H9 (cell line): ENCODE measurements at regions not wholly inside any gene's neighbourhood (a gene's known extent, or its start where the extent isn't known, plus 50 kb on each side); places are given as distances from the start of the nearest gene placed in this dataset.

Experiments
- DNase-seq: peaks from one replicate; pipeline ENCODE4 v3.0.0-alpha.2; 2017
- H2AFZ ChIP-seq: one replicate; pipeline ENCODE4 v1.6.1; 2013; ENCODE audit warnings: mild to moderate bottlenecking, low read length, control low read depth, moderate library complexity
- H2AK5ac ChIP-seq: 2 replicates; pipeline ENCODE4 v1.6.1; 2013; ENCODE audit warnings: low read length, control low read depth, mixed read lengths; ENCODE audit not compliant: insufficient read length
- H2BK120ac ChIP-seq: one replicate; pipeline ENCODE4 v1.6.1; 2013; ENCODE audit warnings: low read depth, mild to moderate bottlenecking, low read length, control low read depth, inconsistent platforms; ENCODE audit not compliant: poor library complexity, severe bottlenecking
- H2BK12ac ChIP-seq: 2 replicates; pipeline ENCODE4 v1.6.1; 2013; ENCODE audit warnings: low read length, control low read depth, mixed read lengths, low read depth; ENCODE audit not compliant: insufficient read length
- H2BK15ac ChIP-seq: 2 replicates; pipeline ENCODE4 v1.6.1; 2013; ENCODE audit warnings: low read depth, low read length, control low read depth
- H2BK20ac ChIP-seq: one replicate; pipeline ENCODE4 v1.6.1; 2013; ENCODE audit warnings: low read depth, mild to moderate bottlenecking, low read length, control low read depth, inconsistent platforms; ENCODE audit not compliant: poor library complexity, severe bottlenecking
- H2BK5ac ChIP-seq: 2 replicates; pipeline ENCODE4 v1.6.1; 2013; ENCODE audit warnings: low read length, control low read depth, mixed read lengths; ENCODE audit not compliant: insufficient read length
- H3K14ac ChIP-seq: 2 replicates; pipeline ENCODE4 v1.6.1; 2013; ENCODE audit warnings: low read length, control low read depth; ENCODE audit not compliant: insufficient read depth
- H3K18ac ChIP-seq: 2 replicates; pipeline ENCODE4 v1.6.1; 2013; ENCODE audit warnings: low read depth, mild to moderate bottlenecking, mixed read lengths, low read length, control low read depth; ENCODE audit not compliant: insufficient read length
- H3K23ac ChIP-seq: 2 replicates; pipeline ENCODE4 v1.6.1; 2013; ENCODE audit warnings: low read length, control low read depth, mixed read lengths, low read depth; ENCODE audit not compliant: insufficient read length
- H3K23me2 ChIP-seq: 2 replicates; pipeline ENCODE4 v1.6.1; 2013; ENCODE audit warnings: low read depth, mild to moderate bottlenecking, mixed read lengths, low read length, control low read depth; ENCODE audit not compliant: insufficient read length, poor library complexity, severe bottlenecking
- H3K27ac ChIP-seq: 2 replicates; pipeline ENCODE4 v1.5.1; 2013; ENCODE audit warnings: low read length, control low read depth, mixed read lengths, low read depth; ENCODE audit not compliant: insufficient read length
- H3K27me3 ChIP-seq: 2 replicates; pipeline ENCODE4 v1.6.1; 2013; ENCODE audit warnings: low read length, control low read depth, inconsistent platforms; ENCODE audit not compliant: insufficient read depth
- H3K4ac ChIP-seq: 2 replicates; pipeline ENCODE4 v1.6.1; 2013; ENCODE audit warnings: low read depth, mild to moderate bottlenecking, control low read depth, inconsistent platforms, low read length, moderate library complexity
- H3K4me1 ChIP-seq: 2 replicates; pipeline ENCODE4 v1.6.1; 2013; ENCODE audit warnings: low read length, control low read depth, inconsistent platforms; ENCODE audit not compliant: insufficient read depth
- H3K4me2 ChIP-seq: 2 replicates; pipeline ENCODE4 v1.6.1; 2013; ENCODE audit warnings: low read length, control low read depth, mixed read lengths; ENCODE audit not compliant: insufficient read length, insufficient read depth
- H3K56ac ChIP-seq: 2 replicates; pipeline ENCODE4 v1.6.1; 2013; ENCODE audit warnings: low read depth, mild to moderate bottlenecking, mixed read lengths, low read length, control low read depth; ENCODE audit not compliant: insufficient read length
- H3K79me1 ChIP-seq: 2 replicates; pipeline ENCODE4 v1.6.1; 2013; ENCODE audit warnings: low read depth, mild to moderate bottlenecking, moderate library complexity, low read length, control low read depth, inconsistent platforms; ENCODE audit not compliant: insufficient read depth, poor library complexity, severe bottlenecking
- H3K79me2 ChIP-seq: 2 replicates; pipeline ENCODE4 v1.6.1; 2013; ENCODE audit warnings: low read length, control low read depth, inconsistent platforms; ENCODE audit not compliant: insufficient read depth
- H3K9ac ChIP-seq: 2 replicates; pipeline ENCODE4 v1.6.1; 2013; ENCODE audit warnings: low read length, control low read depth, mixed read lengths; ENCODE audit not compliant: insufficient read length; ENCODE audit errors: extremely low read depth
- H3K9me3 ChIP-seq: one replicate; pipeline ENCODE4 v1.6.1; 2013; ENCODE audit warnings: low read depth, low read length, inconsistent platforms; ENCODE audit not compliant: control insufficient read depth
- H3T11ph ChIP-seq: one replicate; pipeline ENCODE4 v1.6.1; 2013; ENCODE audit warnings: mild to moderate bottlenecking, low read length, control low read depth, inconsistent platforms
- H4K20me1 ChIP-seq: one replicate; pipeline ENCODE4 v1.6.1; 2013; ENCODE audit not compliant: control insufficient read depth, insufficient read length, insufficient read depth
- H4K5ac ChIP-seq: 2 replicates; pipeline ENCODE4 v1.6.1; 2013; ENCODE audit warnings: low read depth, mild to moderate bottlenecking, mixed read lengths, low read length, control low read depth; ENCODE audit not compliant: insufficient read length
- H4K8ac ChIP-seq: replicated peaks from 2 replicates; pipeline ENCODE4 v1.6.1; 2013; ENCODE audit warnings: low read length, control low read depth, mixed read lengths, low read depth; ENCODE audit not compliant: insufficient read length
- H4K91ac ChIP-seq: 2 replicates; pipeline ENCODE4 v1.6.1; 2013; ENCODE audit warnings: low read depth, mild to moderate bottlenecking, moderate library complexity, mixed read lengths, low read length, control low read depth; ENCODE audit not compliant: insufficient read length
- H3K27ac Mint-ChIP-seq, 3 experiments: 2 replicates in 2 of 3; 3 replicates in 1 of 3; pipeline ENCODE4 v1.8.0; 2020 to 2021; ENCODE audit warnings: mixed read lengths in 3 of 3, mild to moderate bottlenecking in 1 of 3, moderate library complexity in 1 of 3
- H3K27me3 Mint-ChIP-seq: 2 replicates; pipeline ENCODE4 v1.8.0; 2021; ENCODE audit warnings: low read depth, mild to moderate bottlenecking, moderate library complexity, mixed read lengths
- H3K36me3 Mint-ChIP-seq, 3 experiments: 2 replicates in 2 of 3; 3 replicates in 1 of 3; pipeline ENCODE4 v1.8.0; 2020 to 2021; ENCODE audit warnings: low read depth in 3 of 3, mixed read lengths in 3 of 3; ENCODE audit not compliant: insufficient read depth in 1 of 3
- H3K4me1 Mint-ChIP-seq, 2 experiments: 2 replicates each; pipeline ENCODE4 v1.8.0; 2020; ENCODE audit warnings: mixed read lengths in 2 of 2
- H3K4me3 Mint-ChIP-seq, 2 experiments: 2 replicates in 1 of 2; 3 replicates in 1 of 2; pipeline ENCODE4 v1.8.0; 2020 to 2021; ENCODE audit warnings: mild to moderate bottlenecking in 2 of 2, mixed read lengths in 2 of 2, moderate library complexity in 1 of 2
- H3K9me3 Mint-ChIP-seq, 2 experiments: 2 replicates in 1 of 2; 3 replicates in 1 of 2; pipeline ENCODE4 v1.8.0; 2020; ENCODE audit warnings: mild to moderate bottlenecking in 2 of 2, mixed read lengths in 2 of 2, moderate library complexity in 1 of 2
- WGBS: extraction: QIAGEN DNeasy Blood & Tissue Kit; methylation state at CpG from one replicate; pipeline ENCODE4 v1.1.7; 2013; ENCODE audit warnings: missing lambda C conversion rate, low lambda C conversion rate, mixed read lengths; ENCODE audit not compliant: insufficient read length; ENCODE audit errors: extremely low coverage; 5-methylcytosine and 5-hydroxymethylcytosine counted together
- TF ChIP-seq, protein P1 (sequence below): fragments of 200-600 bp; sonication (generic); conservative IDR thresholded peaks from 3 replicates; pipeline ENCODE4 v1.8.0; 2021; ENCODE audit warnings: antibody characterized with exemption, mild to moderate bottlenecking

DNA sequence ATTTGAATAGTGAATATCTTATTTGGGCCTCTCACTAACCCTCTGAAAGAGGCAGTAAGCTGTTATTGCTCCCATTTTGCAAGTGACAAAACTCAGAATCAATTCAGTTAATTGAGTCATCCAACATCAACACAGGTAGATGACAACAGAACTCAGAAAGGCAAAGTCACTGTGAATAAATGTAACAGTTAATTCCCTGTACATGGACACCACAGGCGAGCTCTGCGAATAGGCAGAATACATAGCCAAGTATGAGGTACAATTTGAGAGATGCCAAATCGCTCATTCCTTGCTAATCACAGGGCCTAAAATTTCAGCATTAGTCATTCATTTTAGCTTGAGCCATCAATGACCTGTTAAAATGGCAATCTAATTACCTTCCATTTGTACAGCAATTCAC lies 52.6 kb upstream of the HECTD2 start:
- no peak overlapping the region for H2AK5ac ChIP-seq
- H3K4me3 Mint-ChIP-seq, result no peak overlapping the region
- WGBS, result no CpG with 5 or more reads among the region's 3 CpGs
- H3K9me3 Mint-ChIP-seq, result 0 out of 5 replicates have a peak, but pooled peaks cover 0 to 2% of the 10 kb centered on the region in 2 experiments
- H3K27me3 Mint-ChIP-seq, result peaks cover 2% of the 10 kb centered on the region; the same call in 1 of the 2 replicates
- no peak overlapping the region for H2BK5ac ChIP-seq
- H4K8ac ChIP-seq, result no peak overlapping the region
- H3K4ac ChIP-seq, result no peak overlapping the region
- H3K14ac ChIP-seq, result no peak overlapping the region
- no peak overlapping the region for H3K27ac Mint-ChIP-seq
- H3K27ac ChIP-seq, result no peak overlapping the region
- no peaks in the 10 kb centered on the region for H3K9me3 ChIP-seq
- no peak overlapping the region for H3T11ph ChIP-seq
- H3K23me2 ChIP-seq, result no peaks in the 10 kb centered on the region
- no peaks in the 10 kb centered on the region for H3K79me2 ChIP-seq
- no peak overlapping the region for H3K23ac ChIP-seq
- no peak overlapping the region for H3K9ac ChIP-seq
- H4K20me1 ChIP-seq, result no peaks in the 10 kb centered on the region
- peaks cover 0 to 4% of the 10 kb centered on the region in 2 experiments; a peak in 3 of 4 replicates for H3K4me1 Mint-ChIP-seq
- no peaks in the 10 kb centered on the region for H3K27me3 ChIP-seq
- H3K4me1 ChIP-seq, result no peaks in the 10 kb centered on the region
- H3K79me1 ChIP-seq, result no peaks in the 10 kb centered on the region
- no peak overlapping the region for H3K4me2 ChIP-seq
- H4K5ac ChIP-seq, result no peak overlapping the region
- no peaks in the 10 kb centered on the region for H3K36me3 Mint-ChIP-seq
- no peak overlapping the region for H4K91ac ChIP-seq
- H2BK20ac ChIP-seq, result no peak overlapping the region
- no peak overlapping the region for H2BK12ac ChIP-seq
- no peak overlapping the region for H3K18ac ChIP-seq
- no peak for DNase-seq
- TF ChIP-seq, protein P1, sequence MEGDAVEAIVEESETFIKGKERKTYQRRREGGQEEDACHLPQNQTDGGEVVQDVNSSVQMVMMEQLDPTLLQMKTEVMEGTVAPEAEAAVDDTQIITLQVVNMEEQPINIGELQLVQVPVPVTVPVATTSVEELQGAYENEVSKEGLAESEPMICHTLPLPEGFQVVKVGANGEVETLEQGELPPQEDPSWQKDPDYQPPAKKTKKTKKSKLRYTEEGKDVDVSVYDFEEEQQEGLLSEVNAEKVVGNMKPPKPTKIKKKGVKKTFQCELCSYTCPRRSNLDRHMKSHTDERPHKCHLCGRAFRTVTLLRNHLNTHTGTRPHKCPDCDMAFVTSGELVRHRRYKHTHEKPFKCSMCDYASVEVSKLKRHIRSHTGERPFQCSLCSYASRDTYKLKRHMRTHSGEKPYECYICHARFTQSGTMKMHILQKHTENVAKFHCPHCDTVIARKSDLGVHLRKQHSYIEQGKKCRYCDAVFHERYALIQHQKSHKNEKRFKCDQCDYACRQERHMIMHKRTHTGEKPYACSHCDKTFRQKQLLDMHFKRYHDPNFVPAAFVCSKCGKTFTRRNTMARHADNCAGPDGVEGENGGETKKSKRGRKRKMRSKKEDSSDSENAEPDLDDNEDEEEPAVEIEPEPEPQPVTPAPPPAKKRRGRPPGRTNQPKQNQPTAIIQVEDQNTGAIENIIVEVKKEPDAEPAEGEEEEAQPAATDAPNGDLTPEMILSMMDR, result no peak
- no peak overlapping the region for H2BK15ac ChIP-seq
- H2AFZ ChIP-seq, result no peak overlapping the region
- no peak overlapping the region for H3K56ac ChIP-seq
- H2BK120ac ChIP-seq, result no peak overlapping the region
